Upper lobe of left lung (tissue), 4 donors: ENCODE measurements at regions not wholly inside any gene's neighbourhood (a gene's known extent, or its start where the extent isn't known, plus 50 kb on each side); places are given as distances from the start of the nearest gene placed in this dataset.

Experiments
- CTCF ChIP-seq, 6 experiments: fragments of 450-650 bp in 4 of 6; fragments of 200-600 bp in 2 of 6; sonication (generic) in 2 of 6; IDR thresholded peaks; one replicate each; pipeline ENCODE4 v1.5.1; 2016 to 2019; ENCODE audit warnings: antibody characterized with exemption in 6 of 6
- EP300 ChIP-seq, 4 donors: sonication (generic); formaldehyde crosslinking; IDR thresholded peaks; one replicate each; pipeline ENCODE4 v1.5.1; 2017; ENCODE audit warnings: antibody characterized with exemption in 4 of 4, control low read depth in 2 of 4
- POLR2AphosphoS5 ChIP-seq, 2 donors: sonication (generic); formaldehyde crosslinking; IDR thresholded peaks; one replicate each; pipeline ENCODE4 v1.5.1; 2017; ENCODE audit warnings: antibody characterized with exemption in 2 of 2

DNA sequence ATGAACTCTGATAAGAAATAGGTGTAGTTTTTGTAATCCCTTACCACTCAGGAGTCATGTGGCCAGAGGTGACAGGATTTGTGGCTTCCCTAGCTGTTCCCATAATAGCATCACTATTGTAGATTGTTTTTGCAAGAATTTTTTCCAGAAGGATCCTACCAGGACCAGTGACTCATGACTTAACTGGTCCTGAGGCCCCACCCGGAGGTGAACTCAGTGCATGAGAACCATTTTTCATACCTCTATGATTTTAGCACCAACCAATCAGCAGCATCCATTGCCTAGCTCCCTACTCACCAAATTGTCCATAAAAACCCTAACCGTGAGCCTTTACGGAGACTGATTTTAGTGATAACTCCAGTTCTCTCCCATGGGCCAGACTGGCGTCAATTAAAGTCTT is 484.8 kb downstream of the PSAT1 start:
- TF ChIP-seq CTCF (IDR thresholded peaks at IDR 0.05) (no peak), POLR2AphosphoS5 (IDR thresholded peaks at IDR 0.05) (no peak), EP300 (IDR thresholded peaks at IDR 0.05) (no peak)
